Breast epithelium (tissue), 3 donors: ENCODE measurements at regions not wholly inside any gene's neighbourhood (a gene's known extent, or its start where the extent isn't known, plus 50 kb on each side); places are given as distances from the start of the nearest gene placed in this dataset.

Experiments used
- CTCF ChIP-seq, 3 donors: fragments of 450-650 bp; IDR thresholded peaks; one replicate each; pipeline ENCODE4 v1.5.1; 2016 to 2017; ENCODE audit warnings: antibody characterized with exemption in 3 of 3, mild to moderate bottlenecking in 3 of 3, moderate library complexity in 3 of 3
- POLR2A ChIP-seq: fragments of 450-650 bp; IDR thresholded peaks from one replicate; pipeline ENCODE4 v1.6.1; 2016; ENCODE audit warnings: antibody characterized with exemption, mild to moderate bottlenecking, moderate library complexity

GRCh38 chr15:99441444-99441800, 124.4 kb upstream of the MEF2A start:
- TF ChIP-seq CTCF (IDR thresholded peaks at IDR 0.05), result no peak
- no peak for TF ChIP-seq POLR2A
